B cell (primary cell): ENCODE measurements at regions not wholly inside any gene's neighbourhood (a gene's known extent, or its start where the extent isn't known, plus 50 kb on each side); places are given as distances from the start of the nearest gene placed in this dataset.
"Not testable (repeated sequence)": the region's sequence is repeated elsewhere in the genome, so short reads cannot be mapped to it uniquely, and the experiment has no call there.

ENCODE experiments used
- ATAC-seq: fragments of 200-7000 bp; cut with Tn5 transposase; one replicate; pipeline ENCODE4 v1.10.0; 2021; ENCODE audit warnings: low read depth, mild to moderate bottlenecking, moderate number of reproducible peaks, moderate library complexity
- CTCF ChIA-PET: fragments of 350-600 bp; sonication (Branson Sonifier 250); formaldehyde crosslinking; loops from one replicate; lab custom pipeline; 2021; ENCODE audit warnings: antibody characterized with exemption, inconsistent platforms; lab: Charles Lee
- POLR2A ChIA-PET: fragments of 350-600 bp; sonication (Branson Sonifier 250); formaldehyde crosslinking; loops from one replicate; lab custom pipeline; 2021; ENCODE audit warnings: antibody characterized with exemption; lab: Charles Lee
- DNase-seq: peaks from one replicate; pipeline ENCODE4 v3.0.0; 2013
- H2AFZ ChIP-seq: 2 replicates; pipeline ENCODE4 v1.6.1; 2012; ENCODE audit warnings: mild to moderate bottlenecking, low read depth, low read length; ENCODE audit not compliant: insufficient read depth, poor library complexity, severe bottlenecking
- H3K27ac ChIP-seq, 2 donors: 1 replicate in 1 of 2; 2 replicates in 1 of 2; pipeline ENCODE4 v1.5.1; 2012 to 2013; ENCODE audit warnings: low read length in 2 of 2, mild to moderate bottlenecking in 2 of 2, moderate library complexity in 1 of 2
- H3K27me3 ChIP-seq, 4 experiments: fragments of 200-600 bp in 1 of 4; sonication (generic) in 1 of 4; replicated peaks in 1 of 4; 1 replicate in 2 of 4; 2 replicates in 2 of 4; pipeline versions ENCODE4 v1.6.1 to v1.7.0; 2013 to 2016; ENCODE audit warnings: low read length in 3 of 4, mild to moderate bottlenecking in 2 of 4, mixed read lengths in 1 of 4, moderate library complexity in 1 of 4; ENCODE audit not compliant: insufficient read depth in 4 of 4, control insufficient read depth in 3 of 4; ENCODE audit errors: control extremely low read depth in 1 of 4
- H3K36me3 ChIP-seq, 2 experiments: replicated peaks in 1 of 2; 1 replicate in 1 of 2; 2 replicates in 1 of 2; pipeline versions ENCODE4 v1.6.1 to v1.7.1; 2013; ENCODE audit warnings: low read length in 1 of 2; ENCODE audit not compliant: insufficient read depth in 2 of 2, control insufficient read depth in 1 of 2; ENCODE audit errors: control extremely low read depth in 1 of 2, extremely low read depth in 1 of 2
- H3K4me1 ChIP-seq, 2 donors: fragments of 200-600 bp in 1 of 2; sonication (generic) in 1 of 2; 1 replicate in 1 of 2; 2 replicates in 1 of 2; pipeline versions ENCODE4 v1.5.1 to v1.6.1; 2013 to 2017; ENCODE audit warnings: low read length in 2 of 2; ENCODE audit not compliant: control insufficient read depth in 2 of 2, insufficient read depth in 2 of 2
- H3K4me2 ChIP-seq: replicated peaks from 2 replicates; pipeline ENCODE3; 2012; ENCODE audit warnings: mild to moderate bottlenecking, low read depth, low read length; ENCODE audit not compliant: poor library complexity, severe bottlenecking
- H3K4me3 ChIP-seq, 5 experiments: fragments of 200-600 bp in 1 of 5; sonication (generic) in 1 of 5; 1 replicate in 3 of 5; 2 replicates in 2 of 5; pipeline versions ENCODE4 v1.5.1 to v1.7.0; 2011 to 2016; ENCODE audit warnings: low read length in 4 of 5, mild to moderate bottlenecking in 4 of 5, low read depth in 2 of 5, control low read depth in 1 of 5, moderate library complexity in 1 of 5; ENCODE audit not compliant: insufficient read depth in 1 of 5; ENCODE audit errors: control extremely low read depth in 1 of 5, extremely low read depth in 1 of 5
- H3K79me2 ChIP-seq: fragments of 200-600 bp; sonication (generic); one replicate; pipeline ENCODE4 v1.6.0; 2016; ENCODE audit warnings: low read length; ENCODE audit not compliant: control insufficient read depth, insufficient read depth
- H3K9ac ChIP-seq: fragments of 200-600 bp; sonication (generic); 2 replicates; pipeline ENCODE4 v1.6.1; 2017; ENCODE audit warnings: mild to moderate bottlenecking, low read length, moderate library complexity
- H3K9me3 ChIP-seq, 3 donors: one replicate each; pipeline versions ENCODE4 v1.6.1 to v1.7.1; 2013; ENCODE audit warnings: low read length in 2 of 3; ENCODE audit not compliant: control insufficient read depth in 2 of 3, insufficient read depth in 1 of 3; ENCODE audit errors: control extremely low read depth in 1 of 3
- H4K20me1 ChIP-seq: 2 replicates; pipeline ENCODE4 v1.6.0; 2012; ENCODE audit warnings: mild to moderate bottlenecking, low read length; ENCODE audit not compliant: insufficient read depth, control insufficient read depth, poor library complexity, severe bottlenecking
- H3K27ac Mint-ChIP-seq: one replicate; pipeline ENCODE4 v1.8.0; 2021; ENCODE audit warnings: mixed read lengths
- H3K27me3 Mint-ChIP-seq: one replicate; pipeline ENCODE4 v1.8.0; 2021; ENCODE audit warnings: mixed read lengths
- H3K4me1 Mint-ChIP-seq: one replicate; pipeline ENCODE4 v1.8.0; 2021; ENCODE audit warnings: mixed read lengths
- H3K4me3 Mint-ChIP-seq: one replicate; pipeline ENCODE4 v1.8.0; 2021; ENCODE audit warnings: mixed read lengths
- H3K9me3 Mint-ChIP-seq: one replicate; pipeline ENCODE4 v1.8.0; 2022; ENCODE audit warnings: mixed read lengths; ENCODE audit not compliant: insufficient read depth
- CTCF ChIP-seq: fragments of 200-600 bp; IDR thresholded peaks from one replicate; pipeline ENCODE4 v1.8.0; 2022; ENCODE audit warnings: antibody characterized with exemption, mild to moderate bottlenecking
- EZH2 ChIP-seq: IDR thresholded peaks from 2 replicates; pipeline ENCODE4 v1.6.1; 2012; ENCODE audit warnings: borderline replicate concordance, low read depth, mild to moderate bottlenecking, moderate library complexity, low read length; ENCODE audit not compliant: insufficient read depth, poor library complexity, severe bottlenecking
- WGBS: methylation state at CpG from one replicate; pipeline ENCODE4 v1.1.5; 2013; ENCODE audit warnings: missing lambda C conversion rate; ENCODE audit not compliant: insufficient coverage; 5-methylcytosine and 5-hydroxymethylcytosine counted together
- intact Hi-C: fragments of 100-400 bp; cut with micrococcal nuclease; formaldehyde crosslinking; loops from one replicate; pipeline ENCODE4 v1.10.0; 2022

DNA sequence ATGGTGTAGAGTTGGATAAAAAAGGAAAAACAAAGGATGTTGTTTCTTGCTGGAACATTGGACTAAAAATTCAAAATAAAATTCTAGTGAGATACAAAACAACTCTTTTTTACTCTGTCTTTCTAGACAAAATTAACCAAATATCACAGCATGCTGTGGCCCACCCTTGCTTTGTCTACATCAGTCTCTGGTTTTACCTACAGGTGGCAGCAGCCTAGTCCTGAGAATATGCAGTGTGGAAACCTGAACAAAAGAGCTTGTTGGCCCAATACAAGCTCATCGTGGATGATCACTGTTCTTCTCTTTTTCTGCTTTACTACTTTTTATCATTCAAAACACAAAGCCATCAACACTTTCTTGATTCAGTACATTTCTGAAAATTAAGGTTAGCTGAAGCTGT, 210.4 kb downstream of the CDH19 start:
- Histone ChIP-seq H3K4me1 (no peaks in the 10 kb centered on the region), H3K4me3 (no peak overlapping the region), H3K9me3 (peaks cover 0 to 12% (median 4%) of the 10 kb centered on the region in 3 donors), H3K4me2 (no peak overlapping the region), H3K27ac (no peak overlapping the region), H4K20me1 (no peaks in the 10 kb centered on the region), H2AFZ (no peak overlapping the region), H3K79me2 (no peaks in the 10 kb centered on the region), H3K9ac (no peak overlapping the region), H3K36me3 (no peaks in the 10 kb centered on the region), H3K27me3 (no peaks in the 10 kb centered on the region)
- Mint-ChIP-seq H3K4me1 (no peaks in the 10 kb centered on the region), H3K27ac (no peak overlapping the region), H3K4me3 (no peak overlapping the region), H3K9me3 (peaks cover 5% of the 10 kb centered on the region), H3K27me3 (no peaks in the 10 kb centered on the region)
- ATAC-seq: no peak
- intact Hi-C loops: no loop called here
- no peak for TF ChIP-seq EZH2
- TF ChIP-seq CTCF: no peak
- no peak for DNase-seq
- WGBS: 80% methylated on average over 1 of the region's 1 CpG
- CTCF ChIA-PET: no interaction called here
- POLR2A ChIA-PET: no interaction called here

DNA sequence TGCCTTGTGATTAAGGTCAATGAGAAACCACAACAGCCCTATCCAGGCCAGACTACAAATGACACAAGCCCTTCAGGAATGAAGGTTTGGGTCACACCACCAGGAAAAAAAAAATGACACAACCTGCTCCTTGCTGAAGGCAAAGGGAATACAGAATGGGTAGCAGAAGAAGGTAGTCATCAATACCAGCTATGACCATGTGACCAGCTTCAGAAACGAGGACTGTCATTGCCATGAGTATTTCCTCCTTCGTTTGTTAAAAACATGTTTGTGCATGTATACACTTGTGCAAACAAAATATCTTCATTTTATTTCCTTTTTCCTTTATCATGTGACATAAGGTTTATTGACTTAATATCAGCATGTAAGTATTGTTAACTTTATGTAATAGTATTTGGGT, 226.6 kb downstream of the CDH19 start:
- no peaks in the 10 kb centered on the region for H3K9me3 ChIP-seq
- intact Hi-C loops: no loop called here
- no peak overlapping the region for H3K27ac ChIP-seq
- H3K9ac ChIP-seq: no peak overlapping the region
- H3K27me3 ChIP-seq: no peaks in the 10 kb centered on the region
- POLR2A ChIA-PET: no interaction called here
- ATAC-seq (no peak), DNase-seq (no peak)
- no peaks in the 10 kb centered on the region for H4K20me1 ChIP-seq
- H2AFZ ChIP-seq: no peak overlapping the region
- CTCF ChIA-PET: no interaction called here
- no peaks in the 10 kb centered on the region for H3K36me3 ChIP-seq
- no peak overlapping the region for H3K4me3 Mint-ChIP-seq
- H3K27ac Mint-ChIP-seq: no peak overlapping the region
- H3K4me3 ChIP-seq: no peak overlapping the region
- H3K9me3 Mint-ChIP-seq: no peaks in the 10 kb centered on the region
- no CpG with 5 or more reads among the region's 2 CpGs for WGBS
- H3K4me1 ChIP-seq: no peaks in the 10 kb centered on the region
- H3K79me2 ChIP-seq: no peaks in the 10 kb centered on the region
- H3K27me3 Mint-ChIP-seq: no peaks in the 10 kb centered on the region
- H3K4me1 Mint-ChIP-seq: no peaks in the 10 kb centered on the region
- no peak overlapping the region for H3K4me2 ChIP-seq
- TF ChIP-seq EZH2 (no peak), CTCF (no peak)

DNA sequence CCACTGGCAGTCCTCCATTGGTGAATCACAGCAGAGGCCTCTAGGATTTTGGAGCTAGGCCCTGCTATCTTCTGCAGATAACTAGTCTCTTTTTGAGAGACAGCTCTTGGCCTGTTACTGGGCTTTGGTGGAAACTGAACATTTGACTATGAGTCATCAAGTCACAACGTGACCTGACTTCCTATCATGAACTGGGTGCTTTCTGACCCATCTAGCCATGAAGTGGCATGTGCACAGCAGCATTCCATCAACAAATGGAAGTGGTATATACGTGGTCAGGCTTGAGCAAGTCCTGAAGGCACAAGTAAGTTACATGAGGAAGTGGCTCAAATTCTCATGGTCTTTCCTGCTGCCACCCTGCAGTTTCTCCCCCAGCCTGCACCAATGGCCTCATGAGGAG, 228.5 kb downstream of the CDH19 start:
- ATAC-seq, H2AFZ ChIP-seq, H3K4me1 Mint-ChIP-seq, H3K27ac Mint-ChIP-seq, POLR2A ChIA-PET, H3K9ac ChIP-seq, H3K79me2 ChIP-seq, DNase-seq, CTCF ChIA-PET, H3K4me2 ChIP-seq, intact Hi-C loops, H3K9me3 ChIP-seq, H3K9me3 Mint-ChIP-seq, H3K4me3 Mint-ChIP-seq, H3K27ac ChIP-seq, H3K27me3 ChIP-seq, H3K36me3 ChIP-seq, H3K4me1 ChIP-seq, H3K27me3 Mint-ChIP-seq, H4K20me1 ChIP-seq, H3K4me3 ChIP-seq: not testable (repeated sequence)
- 44% methylated on average over 1 of the region's 2 CpGs for whole genome bisulfite sequencing
